T-cell (primary cell): ENCODE measurements at regions not wholly inside any gene's neighbourhood (a gene's known extent, or its start where the extent isn't known, plus 50 kb on each side); places are given as distances from the start of the nearest gene placed in this dataset.
A peak's percentile ranks its signal among the peaks of the same experiment; 100 is the strongest.
"Not testable (repeated sequence)": the region's sequence is repeated elsewhere in the genome, so short reads cannot be mapped to it uniquely, and the experiment has no call there.

Experiments used
- ATAC-seq, 4 experiments: fragments of 200-7000 bp in 3 of 4; fragments of 150-1000 bp in 1 of 4; cut with Tn5 transposase; replicated peaks in 1 of 4; 1 replicate in 3 of 4; 2 replicates in 1 of 4; pipeline ENCODE4 v1.10.0; 2021; ENCODE audit warnings: moderate library complexity in 3 of 4, mild to moderate bottlenecking in 2 of 4, moderate number of reproducible peaks in 1 of 4
- CTCF ChIA-PET, 2 donors: fragments of 300-600 bp; sonication (Branson Sonifier 250); formaldehyde crosslinking; loops; one replicate each; lab custom pipeline; 2022; ENCODE audit warnings: antibody characterized with exemption in 2 of 2; lab: Charles Lee
- POLR2A ChIA-PET, 2 donors: fragments of 300-600 bp; sonication (Branson Sonifier 250); formaldehyde crosslinking; loops; one replicate each; lab custom pipeline; 2022; ENCODE audit warnings: antibody characterized with exemption in 2 of 2; lab: Charles Lee
- DNase-seq, 35 experiments: peaks; one replicate each; pipeline versions ENCODE4 v3.0.0 to v3.0.0-alpha.2; 2013 to 2023
- H3K27ac ChIP-seq: one replicate; pipeline ENCODE4 v1.5.1; 2013; ENCODE audit warnings: low read length
- H3K27me3 ChIP-seq, 2 experiments: replicated peaks in 1 of 2; 1 replicate in 1 of 2; 2 replicates in 1 of 2; pipeline versions ENCODE4 v1.6.1 to v1.7.0; 2013; ENCODE audit warnings: low read length in 1 of 2, mixed read lengths in 1 of 2; ENCODE audit not compliant: control insufficient read depth in 2 of 2, insufficient read depth in 2 of 2; ENCODE audit errors: extremely low read depth in 1 of 2
- H3K36me3 ChIP-seq, 2 donors: 1 replicate in 1 of 2; 2 replicates in 1 of 2; pipeline versions ENCODE4 v1.6.1 to v1.7.0; 2013; ENCODE audit warnings: low read length in 1 of 2; ENCODE audit not compliant: control insufficient read depth in 2 of 2, insufficient read depth in 1 of 2; ENCODE audit errors: extremely low read depth in 1 of 2
- H3K4me1 ChIP-seq, 2 experiments: 1 replicate in 1 of 2; 2 replicates in 1 of 2; pipeline versions ENCODE4 v1.6.1 to v1.7.0; 2013; ENCODE audit warnings: low read length in 2 of 2, mixed read lengths in 1 of 2; ENCODE audit not compliant: insufficient read depth in 2 of 2, control insufficient read depth in 1 of 2; ENCODE audit errors: extremely low read depth in 1 of 2
- H3K4me3 ChIP-seq, 2 donors: 1 replicate in 1 of 2; 2 replicates in 1 of 2; pipeline versions ENCODE4 v1.5.1 to v1.7.0; 2013; ENCODE audit warnings: mild to moderate bottlenecking in 2 of 2, low read length in 1 of 2, moderate library complexity in 1 of 2; ENCODE audit not compliant: control insufficient read depth in 1 of 2; ENCODE audit errors: extremely low read depth in 1 of 2
- H3K9me3 ChIP-seq: 2 replicates; pipeline ENCODE4 v1.7.0; 2013
- H3K27ac Mint-ChIP-seq, 2 donors: one replicate each; pipeline ENCODE4 v1.8.0; 2020 to 2021; ENCODE audit warnings: mild to moderate bottlenecking in 2 of 2, mixed read lengths in 2 of 2
- H3K27me3 Mint-ChIP-seq, 2 donors: one replicate each; pipeline ENCODE4 v1.8.0; 2021 to 2022; ENCODE audit warnings: mixed read lengths in 2 of 2
- H3K36me3 Mint-ChIP-seq: one replicate; pipeline ENCODE4 v1.8.0; 2021; ENCODE audit warnings: mixed read lengths
- H3K4me1 Mint-ChIP-seq, 3 donors: one replicate each; pipeline ENCODE4 v1.8.0; 2020 to 2022; ENCODE audit warnings: mixed read lengths in 3 of 3, mild to moderate bottlenecking in 1 of 3
- H3K4me3 Mint-ChIP-seq, 3 donors: one replicate each; pipeline ENCODE4 v1.8.0; 2020 to 2022; ENCODE audit warnings: mild to moderate bottlenecking in 3 of 3, mixed read lengths in 3 of 3, moderate library complexity in 3 of 3
- H3K9me3 Mint-ChIP-seq, 3 donors: one replicate each; pipeline ENCODE4 v1.8.0; 2020 to 2022; ENCODE audit warnings: mixed read lengths in 3 of 3
- whole genome bisulfite sequencing: methylation state at CpG from one replicate; pipeline ENCODE4 v1.1.5; 2013; ENCODE audit warnings: missing lambda C conversion rate; ENCODE audit not compliant: insufficient coverage; 5-methylcytosine and 5-hydroxymethylcytosine counted together

- POLR2A ChIA-PET: no interaction called here
Measured at GRCh38 chr14:106094654-106095189, 568.3 kb downstream of the TMEM121 start.

DNA sequence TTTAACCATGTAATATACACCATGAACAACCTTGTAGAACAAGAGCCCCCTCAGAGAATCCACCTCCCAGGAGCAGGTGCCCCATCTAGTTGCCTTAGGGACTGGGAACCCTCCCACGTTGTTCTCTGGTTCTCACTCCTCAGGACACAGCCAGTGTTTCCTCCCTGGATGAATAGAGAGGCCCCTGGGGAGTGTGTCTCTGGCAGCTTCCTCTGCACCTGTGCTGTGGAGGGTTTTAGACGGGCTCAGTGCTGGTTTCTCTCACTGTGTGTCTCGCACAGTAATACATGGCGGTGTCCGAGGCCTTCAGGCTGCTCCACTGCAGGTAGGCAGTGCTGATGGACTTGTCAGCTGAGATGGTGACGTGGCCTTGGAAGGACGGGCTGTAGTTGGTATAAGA is 581.3 kb downstream of the TMEM121 start:
- Mint-ChIP-seq H3K4me3 (no peak overlapping the region), H3K9me3 (no peaks in the 10 kb centered on the region), H3K27ac (no peak overlapping the region), H3K4me1 (no peaks in the 10 kb centered on the region), H3K27me3 (peaks cover 3 to 60% of the 10 kb centered on the region in 2 donors), H3K36me3 (no peaks in the 10 kb centered on the region)
- H3K4me3 ChIP-seq: no peak overlapping the region
- no peaks in the 10 kb centered on the region for H3K36me3 ChIP-seq
- ChIA-PET POLR2A (no interaction called here), CTCF (no interaction called here)
- no peaks in the 10 kb centered on the region for H3K9me3 ChIP-seq
- ATAC-seq (no peak), DNase-seq (no peak)
- no peaks in the 10 kb centered on the region for H3K4me1 ChIP-seq
- WGBS: no CpG with 5 or more reads among the region's 7 CpGs
- H3K27me3 ChIP-seq: peaks cover 0 to 24% of the 10 kb centered on the region in 2 experiments
- no peak overlapping the region for H3K27ac ChIP-seq

More at GRCh38 chr14:106094654-106095189, 568.3 kb downstream of the TMEM121 start:
- no peaks in the 10 kb centered on the region for H3K36me3 Mint-ChIP-seq
- no peaks in the 10 kb centered on the region for H3K9me3 Mint-ChIP-seq
- H3K36me3 ChIP-seq: no peaks in the 10 kb centered on the region
- no peaks in the 10 kb centered on the region for H3K4me1 ChIP-seq
- no peak overlapping the region for H3K4me3 ChIP-seq
- no peaks in the 10 kb centered on the region for H3K27me3 ChIP-seq
- no peaks in the 10 kb centered on the region for H3K9me3 ChIP-seq
- H3K4me1 Mint-ChIP-seq: no peaks in the 10 kb centered on the region
- ATAC-seq (peak in 1 of 4 experiments; percentile 48), DNase-seq (peak in 18 of 35 experiments; percentile 14 to 75 (median 36))
- H3K27me3 Mint-ChIP-seq: peaks cover 0 to 4% of the 10 kb centered on the region in 2 donors
- no peak overlapping the region for H3K27ac ChIP-seq
- H3K4me3 Mint-ChIP-seq: no peak overlapping the region
- WGBS: 30% methylated on average over 7 of the region's 11 CpGs
- CTCF ChIA-PET: interaction anchor here in 1 of 2 donors (0.5 to 0.7 kb wide), 2 partner anchors 14 to 25 kb away, joined by 3 read pairs; no protein-coding TSS in a partner anchor
- no peak overlapping the region for H3K27ac Mint-ChIP-seq

GRCh38 chr14:106109337-106109736 is 583.0 kb downstream of the TMEM121 start:
- ATAC-seq: no peak
- H3K27ac Mint-ChIP-seq: no peak overlapping the region
- CTCF ChIA-PET: no interaction called here

GRCh38 chr14:106115401-106115800 is 589.0 kb downstream of the TMEM121 start:
- Histone ChIP-seq H3K27ac (no peak overlapping the region), H3K4me1 (peaks cover 3 to 12% of the 10 kb centered on the region in 2 experiments), H3K9me3 (no peaks in the 10 kb centered on the region), H3K27me3 (peaks cover 0 to 12% of the 10 kb centered on the region in 2 experiments), H3K4me3 (no peak overlapping the region), H3K36me3 (no peaks in the 10 kb centered on the region)
- Mint-ChIP-seq H3K9me3 (no peaks in the 10 kb centered on the region), H3K36me3 (no peaks in the 10 kb centered on the region), H3K4me3 (peak overlapping the region in 1 of 3 donors; percentile 53), H3K4me1 (peaks cover 12 to 36% (median 26%) of the 10 kb centered on the region in 3 donors), H3K27ac (peak overlapping the region in 1 of 2 donors; percentile 85), H3K27me3 (peaks cover 14 to 35% of the 10 kb centered on the region in 2 donors)
- ChIA-PET CTCF (interaction anchor here in 1 of 2 donors (1.0 kb wide), 1 partner anchor 645 kb away, joined by 3 read pairs; no protein-coding TSS in a partner anchor), POLR2A (no interaction called here)
- no peak for DNase-seq
- WGBS: 100% methylated on average over 1 of the region's 4 CpGs
- no peak for ATAC-seq

More at GRCh38 chr14:106109337-106109736, 583.0 kb downstream of the TMEM121 start:
- Histone ChIP-seq H3K27me3 (peaks cover 0 to 24% of the 10 kb centered on the region in 2 experiments), H3K4me1 (no peaks in the 10 kb centered on the region), H3K4me3 (no peak overlapping the region), H3K36me3 (no peaks in the 10 kb centered on the region), H3K9me3 (no peaks in the 10 kb centered on the region), H3K27ac (no peak overlapping the region)
- peaks cover 0 to 51% of the 10 kb centered on the region in 2 donors for H3K27me3 Mint-ChIP-seq
- POLR2A ChIA-PET: no interaction called here
- H3K4me3 Mint-ChIP-seq: no peak overlapping the region
- no CpG with 5 or more reads among the region's 1 CpG for WGBS
- no peaks in the 10 kb centered on the region for H3K4me1 Mint-ChIP-seq
- DNase-seq: no peak
- no peaks in the 10 kb centered on the region for H3K36me3 Mint-ChIP-seq
- no peaks in the 10 kb centered on the region for H3K9me3 Mint-ChIP-seq

- H3K4me3 ChIP-seq, H3K9me3 ChIP-seq, H3K9me3 Mint-ChIP-seq, POLR2A ChIA-PET, H3K27ac ChIP-seq, H3K36me3 Mint-ChIP-seq, H3K36me3 ChIP-seq: not testable (repeated sequence)
- peaks cover 0 to 13% of the 10 kb centered on the region in 2 experiments for H3K27me3 ChIP-seq
- DNase-seq: peak in 19 of 35 experiments; percentile 11 to 58 (median 25)
- Mint-ChIP-seq H3K4me3 (peak overlapping the region in 1 of 3 donors; percentile 19), H3K4me1 (peaks cover 12 to 42% (median 31%) of the 10 kb centered on the region in 3 donors), H3K27ac (peak overlapping the region in 1 of 2 donors; percentile 85), H3K27me3 (peaks cover 23 to 39% of the 10 kb centered on the region in 2 donors)
- H3K4me1 ChIP-seq: peaks cover 3 to 12% of the 10 kb centered on the region in 2 experiments
- CTCF ChIA-PET: interaction anchor here in 1 of 2 donors (1.3 kb wide), 1 partner anchor 352 kb away, joined by 4 read pairs; no protein-coding TSS in a partner anchor
- ATAC-seq: peak; percentile 61 to 77 (median 70)
- no CpG with 5 or more reads among the region's 10 CpGs for WGBS
Measured at GRCh38 chr14:106116339-106116930, 590.1 kb downstream of the TMEM121 start.

DNA sequence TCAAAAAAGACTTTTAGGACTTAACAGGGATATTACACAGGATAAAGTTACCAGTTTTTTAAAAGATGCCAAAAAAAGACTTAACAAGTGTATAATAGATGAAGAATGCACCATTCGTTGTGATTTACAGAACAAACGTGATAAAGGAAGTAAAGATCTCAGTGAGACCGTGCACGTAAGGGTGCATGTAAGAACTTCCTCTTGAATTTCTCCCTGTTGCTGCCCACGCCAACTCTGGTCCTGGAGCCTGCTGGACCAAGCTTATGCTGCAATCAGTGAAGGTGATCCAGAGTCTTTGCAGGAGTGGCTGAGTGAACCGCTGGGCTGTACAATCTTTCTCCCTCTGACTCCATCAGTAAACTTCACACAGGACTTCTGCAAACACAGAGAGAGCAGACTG is 593.7 kb downstream of the TMEM121 start:
- H3K4me3 Mint-ChIP-seq: peak overlapping the region in 2 of 3 donors; percentile 56 to 61
- peaks cover 12 to 42% (median 31%) of the 10 kb centered on the region in 3 donors for H3K4me1 Mint-ChIP-seq
- ChIA-PET POLR2A (interaction anchor here in 1 of 2 donors (0.6 kb wide), 1 partner anchor 39 kb away, joined by 3 read pairs; no protein-coding TSS in a partner anchor), CTCF (interaction anchor here (0.6 to 1.0 kb wide), 3 partner anchors 14 to 31 kb away, joined by 3 read pairs; no protein-coding TSS in a partner anchor)
- no peaks in the 10 kb centered on the region for H3K36me3 ChIP-seq
- DNase-seq (peak in 1 of 35 experiments; percentile 5), ATAC-seq (peak in 1 of 4 experiments; percentile 45)
- peaks cover 3 to 12% of the 10 kb centered on the region in 2 experiments for H3K4me1 ChIP-seq
- H3K27me3 ChIP-seq: peaks cover 0 to 16% of the 10 kb centered on the region in 2 experiments
- WGBS: 5% methylated on average over 6 of the region's 6 CpGs
- no peak overlapping the region for H3K27ac ChIP-seq
- H3K27ac Mint-ChIP-seq: peak overlapping the region in 1 of 2 donors; percentile 85
- H3K9me3 ChIP-seq: no peaks in the 10 kb centered on the region
- H3K36me3 Mint-ChIP-seq: no peaks in the 10 kb centered on the region
- peaks cover 34 to 46% of the 10 kb centered on the region in 2 donors for H3K27me3 Mint-ChIP-seq
- H3K4me3 ChIP-seq: no peak overlapping the region
- no peaks in the 10 kb centered on the region for H3K9me3 Mint-ChIP-seq
